H1 (cell line): ENCODE measurements at regions not wholly inside any gene's neighbourhood (a gene's known extent, or its start where the extent isn't known, plus 50 kb on each side); places are given as distances from the start of the nearest gene placed in this dataset.

Source experiments
- CHD2 ChIP-seq: IDR thresholded peaks from 2 replicates; pipeline ENCODE4 v1.6.1; 2012; ENCODE audit warnings: low read length, improper control_type of control experiment
- NRF1 ChIP-seq: IDR thresholded peaks from 2 replicates; pipeline ENCODE4 v1.6.1; 2011; ENCODE audit warnings: mild to moderate bottlenecking, low read depth, low read length, improper control_type of control experiment

- no peak for TF ChIP-seq NRF1
- no peak for TF ChIP-seq CHD2
Observed at GRCh38 chr11:98234698-98235097, 786.1 kb upstream of the CNTN5 start.
